Erythroblast (primary cell): ENCODE measurements at regions not wholly inside any gene's neighbourhood (a gene's known extent, or its start where the extent isn't known, plus 50 kb on each side); places are given as distances from the start of the nearest gene placed in this dataset.

Experiments used
- GATA1 ChIP-seq: IDR thresholded peaks from 2 replicates; pipeline ENCODE4 v1.6.1; 2011; ENCODE audit warnings: low read depth, mild to moderate bottlenecking, control low read depth, low read length, moderate library complexity
- POLR2A ChIP-seq: IDR thresholded peaks from 2 replicates; pipeline ENCODE4 v1.6.1; 2011; ENCODE audit warnings: mild to moderate bottlenecking, low read length

- TF ChIP-seq POLR2A (no peak), GATA1 (no peak)
Observed at GRCh38 chr12:107351109-107351508, 257.8 kb upstream of the CRY1 start.
